ENCODE measurements at regions not wholly inside any gene's neighbourhood (a gene's known extent, or its start where the extent isn't known, plus 50 kb on each side); places are given as distances from the start of the nearest gene placed in this dataset.
A peak's percentile ranks its signal among the peaks of the same experiment; 100 is the strongest.

DNA sequence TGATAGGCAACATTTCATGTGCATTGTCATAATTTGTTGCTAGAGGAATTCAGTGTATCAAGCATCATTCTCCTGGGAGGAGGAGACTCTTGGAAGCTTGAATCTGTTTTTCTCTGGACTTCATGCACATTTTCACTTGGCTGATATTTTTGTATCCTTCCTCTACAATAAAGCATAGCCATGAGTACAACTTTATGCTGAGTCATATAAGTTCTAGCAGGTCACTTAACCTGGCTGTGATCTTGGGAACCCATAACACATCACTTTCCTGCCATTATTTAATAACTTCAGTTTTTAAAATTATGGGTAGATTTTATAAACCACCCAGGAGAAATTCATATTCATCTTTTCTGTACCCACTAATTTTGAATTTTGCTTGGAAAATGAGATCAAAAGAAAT lies 203.0 kb upstream of the CD96 start:
- no peaks in the 10 kb centered on the region for H3K9me2 ChIP-seq
- H3K36me3 ChIP-seq (replicated peaks in 1 of 2; ENCODE audit: control insufficient read depth in 1 of 2, insufficient read depth in 2 of 2, low read length in 1 of 2) = no peaks in the 10 kb centered on the region
- TF ChIP-seq RFX5 (IDR thresholded peaks at IDR 0.05; ENCODE audit: low read length) = no peak
- TF ChIP-seq, protein P1, sequence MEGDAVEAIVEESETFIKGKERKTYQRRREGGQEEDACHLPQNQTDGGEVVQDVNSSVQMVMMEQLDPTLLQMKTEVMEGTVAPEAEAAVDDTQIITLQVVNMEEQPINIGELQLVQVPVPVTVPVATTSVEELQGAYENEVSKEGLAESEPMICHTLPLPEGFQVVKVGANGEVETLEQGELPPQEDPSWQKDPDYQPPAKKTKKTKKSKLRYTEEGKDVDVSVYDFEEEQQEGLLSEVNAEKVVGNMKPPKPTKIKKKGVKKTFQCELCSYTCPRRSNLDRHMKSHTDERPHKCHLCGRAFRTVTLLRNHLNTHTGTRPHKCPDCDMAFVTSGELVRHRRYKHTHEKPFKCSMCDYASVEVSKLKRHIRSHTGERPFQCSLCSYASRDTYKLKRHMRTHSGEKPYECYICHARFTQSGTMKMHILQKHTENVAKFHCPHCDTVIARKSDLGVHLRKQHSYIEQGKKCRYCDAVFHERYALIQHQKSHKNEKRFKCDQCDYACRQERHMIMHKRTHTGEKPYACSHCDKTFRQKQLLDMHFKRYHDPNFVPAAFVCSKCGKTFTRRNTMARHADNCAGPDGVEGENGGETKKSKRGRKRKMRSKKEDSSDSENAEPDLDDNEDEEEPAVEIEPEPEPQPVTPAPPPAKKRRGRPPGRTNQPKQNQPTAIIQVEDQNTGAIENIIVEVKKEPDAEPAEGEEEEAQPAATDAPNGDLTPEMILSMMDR (IDR thresholded peaks at IDR 0.05) = no peak
- no peak for TF ChIP-seq SMC3 (IDR thresholded peaks at IDR 0.05; ENCODE audit: low read depth, low read length)
- TF ChIP-seq NFIC (IDR thresholded peaks at IDR 0.05; ENCODE audit: borderline replicate concordance) = no peak
- TF ChIP-seq CHD2 (IDR thresholded peaks at IDR 0.05; ENCODE audit: low read length, partially characterized antibody) = no peak
- no peak for DNase-seq
- no peak overlapping the region for H3K27ac ChIP-seq (ENCODE audit: low read depth in 2 of 2, low read length in 1 of 2)
- no peak overlapping the region for H3K9ac ChIP-seq
- ChIA-PET POLR2A (no interaction called here), CTCF (interaction anchor here (0.7 to 2.5 kb wide), 6 partner anchors 9 to 535 kb away, joined by 3 to 7 read pairs (median 4); no protein-coding TSS in a partner anchor)
- no peak overlapping the region for H3K4me2 ChIP-seq
- peaks cover 16% of the 10 kb centered on the region for H3F3A ChIP-seq (replicated peaks; ENCODE audit: insufficient read depth)
- H3K9me3 ChIP-seq = no peaks in the 10 kb centered on the region
- H2AFZ ChIP-seq (ENCODE audit: low read depth) = no peak overlapping the region
- H3K79me2 ChIP-seq (ENCODE audit: insufficient read depth) = no peaks in the 10 kb centered on the region
- H4K20me1 ChIP-seq (ENCODE audit: insufficient read depth) = no peaks in the 10 kb centered on the region
- no peak overlapping the region for H3K4me3 ChIP-seq (ENCODE audit: low read depth in 2 of 2, low read length in 1 of 2)
- H3K4me1 ChIP-seq (ENCODE audit: control insufficient read depth in 1 of 2, insufficient read depth in 2 of 2, low read depth in 1 of 2, low read length in 1 of 2) = peaks cover 4 to 5% of the 10 kb centered on the region in 2 experiments; a peak in 1 of 4 replicates
- H3K27me3 ChIP-seq (ENCODE audit: insufficient read depth) = no peaks in the 10 kb centered on the region

DNA sequence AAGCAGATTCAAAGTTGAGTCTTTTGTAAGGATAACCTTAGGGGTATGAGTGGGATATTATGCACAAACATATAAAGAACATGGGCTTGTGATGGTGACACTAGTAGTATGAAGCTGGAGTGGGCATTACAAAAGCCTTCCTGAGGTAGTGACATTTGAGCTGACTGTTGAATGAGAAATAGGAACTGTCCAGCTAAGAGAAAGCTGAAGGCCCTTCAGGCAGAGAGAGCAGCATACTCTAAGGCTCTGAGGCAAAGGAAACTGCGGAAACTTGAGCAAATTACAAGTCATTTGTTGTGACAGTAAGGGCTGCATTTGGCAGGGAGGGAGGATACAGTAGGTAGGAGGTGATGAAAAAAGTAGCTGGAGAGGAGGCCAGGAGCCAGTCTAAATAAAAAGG lies 190.7 kb upstream of the CD96 start:
- Histone ChIP-seq H3K9me2 (no peaks in the 10 kb centered on the region), H3K4me3 (ENCODE audit: low read depth in 2 of 2, low read length in 1 of 2) (no peak overlapping the region), H2AFZ (ENCODE audit: low read depth) (no peak overlapping the region), H3K9ac (no peak overlapping the region), H3K4me1 (ENCODE audit: control insufficient read depth in 1 of 2, insufficient read depth in 2 of 2, low read depth in 1 of 2, low read length in 1 of 2) (no peaks in the 10 kb centered on the region), H3K79me2 (ENCODE audit: insufficient read depth) (no peaks in the 10 kb centered on the region), H3K36me3 (replicated peaks in 1 of 2; ENCODE audit: control insufficient read depth in 1 of 2, insufficient read depth in 2 of 2, low read length in 1 of 2) (no peaks in the 10 kb centered on the region), H3K27ac (ENCODE audit: low read depth in 2 of 2, low read length in 1 of 2) (no peak overlapping the region), H3K4me2 (no peak overlapping the region), H3F3A (replicated peaks; ENCODE audit: insufficient read depth) (no peaks in the 10 kb centered on the region), H4K20me1 (ENCODE audit: insufficient read depth) (no peaks in the 10 kb centered on the region), H3K27me3 (ENCODE audit: insufficient read depth) (no peaks in the 10 kb centered on the region), H3K9me3 (peaks cover 9% of the 10 kb centered on the region; the same call in 1 of the 2 replicates)
- WGBS (ENCODE audit: low lambda C conversion rate) = 45% methylated on average over 1 of the region's 1 CpG
- ChIA-PET POLR2A (no interaction called here), CTCF (interaction anchor here (1.0 to 1.5 kb wide), 2 partner anchors 8 to 13 kb away, joined by 3 to 4 read pairs; no protein-coding TSS in a partner anchor)
- TF ChIP-seq EP300 (IDR thresholded peaks at IDR 0.05; ENCODE audit: borderline replicate concordance in 1 of 2, low read depth in 1 of 2, low read length in 1 of 2) (no peak), ELF1 (IDR thresholded peaks at IDR 0.05) (no peak)
- TF ChIP-seq, protein P2, sequence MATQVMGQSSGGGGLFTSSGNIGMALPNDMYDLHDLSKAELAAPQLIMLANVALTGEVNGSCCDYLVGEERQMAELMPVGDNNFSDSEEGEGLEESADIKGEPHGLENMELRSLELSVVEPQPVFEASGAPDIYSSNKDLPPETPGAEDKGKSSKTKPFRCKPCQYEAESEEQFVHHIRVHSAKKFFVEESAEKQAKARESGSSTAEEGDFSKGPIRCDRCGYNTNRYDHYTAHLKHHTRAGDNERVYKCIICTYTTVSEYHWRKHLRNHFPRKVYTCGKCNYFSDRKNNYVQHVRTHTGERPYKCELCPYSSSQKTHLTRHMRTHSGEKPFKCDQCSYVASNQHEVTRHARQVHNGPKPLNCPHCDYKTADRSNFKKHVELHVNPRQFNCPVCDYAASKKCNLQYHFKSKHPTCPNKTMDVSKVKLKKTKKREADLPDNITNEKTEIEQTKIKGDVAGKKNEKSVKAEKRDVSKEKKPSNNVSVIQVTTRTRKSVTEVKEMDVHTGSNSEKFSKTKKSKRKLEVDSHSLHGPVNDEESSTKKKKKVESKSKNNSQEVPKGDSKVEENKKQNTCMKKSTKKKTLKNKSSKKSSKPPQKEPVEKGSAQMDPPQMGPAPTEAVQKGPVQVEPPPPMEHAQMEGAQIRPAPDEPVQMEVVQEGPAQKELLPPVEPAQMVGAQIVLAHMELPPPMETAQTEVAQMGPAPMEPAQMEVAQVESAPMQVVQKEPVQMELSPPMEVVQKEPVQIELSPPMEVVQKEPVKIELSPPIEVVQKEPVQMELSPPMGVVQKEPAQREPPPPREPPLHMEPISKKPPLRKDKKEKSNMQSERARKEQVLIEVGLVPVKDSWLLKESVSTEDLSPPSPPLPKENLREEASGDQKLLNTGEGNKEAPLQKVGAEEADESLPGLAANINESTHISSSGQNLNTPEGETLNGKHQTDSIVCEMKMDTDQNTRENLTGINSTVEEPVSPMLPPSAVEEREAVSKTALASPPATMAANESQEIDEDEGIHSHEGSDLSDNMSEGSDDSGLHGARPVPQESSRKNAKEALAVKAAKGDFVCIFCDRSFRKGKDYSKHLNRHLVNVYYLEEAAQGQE (IDR thresholded peaks at IDR 0.05; ENCODE audit: low read depth, low read length) = peak; percentile 92
- TF ChIP-seq, protein P3, sequence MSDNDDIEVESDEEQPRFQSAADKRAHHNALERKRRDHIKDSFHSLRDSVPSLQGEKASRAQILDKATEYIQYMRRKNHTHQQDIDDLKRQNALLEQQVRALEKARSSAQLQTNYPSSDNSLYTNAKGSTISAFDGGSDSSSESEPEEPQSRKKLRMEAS (IDR thresholded peaks at IDR 0.05; ENCODE audit: low read depth) = no peak
- TF ChIP-seq, protein P4, sequence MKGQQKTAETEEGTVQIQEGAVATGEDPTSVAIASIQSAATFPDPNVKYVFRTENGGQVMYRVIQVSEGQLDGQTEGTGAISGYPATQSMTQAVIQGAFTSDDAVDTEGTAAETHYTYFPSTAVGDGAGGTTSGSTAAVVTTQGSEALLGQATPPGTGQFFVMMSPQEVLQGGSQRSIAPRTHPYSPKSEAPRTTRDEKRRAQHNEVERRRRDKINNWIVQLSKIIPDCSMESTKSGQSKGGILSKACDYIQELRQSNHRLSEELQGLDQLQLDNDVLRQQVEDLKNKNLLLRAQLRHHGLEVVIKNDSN (IDR thresholded peaks at IDR 0.05; ENCODE audit: borderline replicate concordance, low read depth) = no peak
- DNase-seq = no peak
